GM18517 (cell line): ENCODE measurements at regions not wholly inside any gene's neighbourhood (a gene's known extent, or its start where the extent isn't known, plus 50 kb on each side); places are given as distances from the start of the nearest gene placed in this dataset.
"Not testable (repeated sequence)": the region's sequence is repeated elsewhere in the genome, so short reads cannot be mapped to it uniquely, and the experiment has no call there.

Experiments used
- ATAC-seq: cut with Tn5 transposase; IDR thresholded peaks from one replicate; pipeline ENCODE4 v1.9.1; 2021; ENCODE audit warnings: mild to moderate bottlenecking, moderate library complexity; ENCODE audit not compliant: unreplicated experiment

GRCh38 chr5:91315701-91316100 lies 67.4 kb downstream of the ARRDC3 start:
- ATAC-seq = no peak

GRCh38 chr5:91313757-91314673 lies 69.1 kb downstream of the ARRDC3 start:
- peak; percentile 50 for ATAC-seq

GRCh38 chr5:91312698-91313097 lies 70.4 kb downstream of the ARRDC3 start:
- no peak for ATAC-seq

- ATAC-seq = peak; percentile 96
These were observed 71.2 kb downstream of the ARRDC3 start for GRCh38 chr5:91311697-91312501.

- no peak for ATAC-seq
These were observed 71.9 kb downstream of the ARRDC3 start for GRCh38 chr5:91311168-91311696.

- ATAC-seq = not testable (repeated sequence)
These were observed 75.0 kb downstream of the ARRDC3 start for GRCh38 chr5:91308157-91308556.

GRCh38 chr5:91307048-91307447 lies 76.1 kb downstream of the ARRDC3 start:
- no peak for ATAC-seq

- no peak for ATAC-seq
These were observed 76.6 kb downstream of the ARRDC3 start for GRCh38 chr5:91306497-91306896.

GRCh38 chr5:91305640-91306039 lies 77.5 kb downstream of the ARRDC3 start:
- no peak for ATAC-seq

- not testable (repeated sequence) for ATAC-seq
These were observed 79.1 kb downstream of the ARRDC3 start for GRCh38 chr5:91304015-91304414.

GRCh38 chr5:91302958-91303357 lies 80.2 kb downstream of the ARRDC3 start:
- no peak for ATAC-seq

- ATAC-seq = no peak
These were observed 80.8 kb downstream of the ARRDC3 start for GRCh38 chr5:91302305-91302704.

GRCh38 chr5:91301106-91301846 lies 81.8 kb downstream of the ARRDC3 start:
- ATAC-seq = no peak

GRCh38 chr5:91297994-91298393 lies 85.1 kb downstream of the ARRDC3 start:
- ATAC-seq = no peak

- ATAC-seq = no peak
These were observed 86.4 kb downstream of the ARRDC3 start for GRCh38 chr5:91296674-91297143.

GRCh38 chr5:91296102-91296501 lies 87.0 kb downstream of the ARRDC3 start:
- ATAC-seq = not testable (repeated sequence)

GRCh38 chr5:91293131-91293530 lies 90.0 kb downstream of the ARRDC3 start:
- peak; percentile 97 for ATAC-seq

GRCh38 chr5:91291628-91292569 lies 91.2 kb downstream of the ARRDC3 start:
- ATAC-seq = no peak

- ATAC-seq = no peak
These were observed 94.8 kb downstream of the ARRDC3 start for GRCh38 chr5:91288118-91288916.
